GM21390 (cell line): ENCODE measurements at regions not wholly inside any gene's neighbourhood (a gene's known extent, or its start where the extent isn't known, plus 50 kb on each side); places are given as distances from the start of the nearest gene placed in this dataset.

Experiments
- ATAC-seq: cut with Tn5 transposase; IDR thresholded peaks from one replicate; pipeline ENCODE4 v1.9.1; 2021; ENCODE audit not compliant: unreplicated experiment

DNA sequence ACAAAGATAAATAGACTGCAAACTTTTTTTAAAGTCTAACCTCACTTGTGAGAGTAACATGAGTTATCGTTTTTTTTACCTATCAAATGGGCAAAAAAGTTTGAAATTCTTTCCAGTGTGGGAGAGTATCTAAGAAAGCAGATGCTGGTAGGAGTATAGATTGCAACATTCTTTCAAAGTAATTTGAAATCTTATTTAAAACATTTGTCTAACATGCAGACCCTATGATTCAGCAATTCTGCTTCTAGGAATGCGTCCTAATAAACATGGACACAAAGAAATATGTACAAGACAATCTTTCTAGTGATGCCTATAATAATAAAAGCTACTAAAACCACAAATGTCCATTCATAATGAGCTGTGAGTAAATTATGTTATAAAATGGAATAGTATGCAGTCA lies 110.4 kb upstream of the TMCC3 start:
- ATAC-seq: no peak

DNA sequence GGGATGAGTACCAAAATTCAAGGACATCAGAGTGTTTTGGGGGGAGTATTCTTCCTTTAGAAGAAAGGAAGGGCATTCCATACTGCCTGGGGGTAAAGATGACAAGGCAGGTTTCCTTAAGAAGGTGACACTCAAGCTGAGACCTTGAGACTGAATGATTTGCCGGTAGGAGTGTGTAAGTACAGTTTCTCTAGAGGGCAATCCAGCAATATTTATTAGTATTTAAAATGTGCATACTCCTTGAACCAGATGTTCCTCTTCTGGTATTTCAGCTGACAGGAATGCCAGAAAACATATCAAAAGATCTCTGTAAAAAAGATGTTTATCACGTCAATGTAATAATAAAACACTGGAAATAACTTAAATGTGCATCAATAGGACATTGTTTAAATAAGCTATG lies 106.4 kb upstream of the TMCC3 start:
- no peak for ATAC-seq

- no peak for ATAC-seq
These were observed 105.2 kb upstream of the TMCC3 start for GRCh38 chr12:94755598-94755997.

GRCh38 chr12:94754653-94755052 lies 104.3 kb upstream of the TMCC3 start:
- ATAC-seq: no peak

- ATAC-seq: no peak
These were observed 102.8 kb upstream of the TMCC3 start for GRCh38 chr12:94753036-94753679.

DNA sequence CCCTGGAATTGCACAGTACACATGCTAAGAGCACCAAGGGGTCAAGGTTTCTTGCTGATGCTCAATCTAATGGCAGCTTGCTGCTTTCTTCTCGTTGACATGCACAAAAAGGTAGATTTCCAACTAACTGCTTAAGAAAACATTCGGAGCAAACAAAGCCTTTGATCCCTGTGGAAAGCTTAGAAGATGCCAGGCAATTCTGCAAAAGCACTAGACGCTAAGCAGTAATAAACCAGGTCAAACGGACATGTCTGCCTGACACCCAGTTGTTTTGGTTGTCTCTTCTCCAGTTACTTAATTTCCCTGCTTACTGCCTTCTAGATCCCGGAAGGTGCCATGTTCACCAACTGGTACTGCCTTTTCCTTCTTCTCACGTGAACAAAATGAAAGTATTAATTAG lies 100.5 kb upstream of the TMCC3 start:
- ATAC-seq: no peak

- no peak for ATAC-seq
These were observed 99.5 kb upstream of the TMCC3 start for GRCh38 chr12:94749890-94750289.

DNA sequence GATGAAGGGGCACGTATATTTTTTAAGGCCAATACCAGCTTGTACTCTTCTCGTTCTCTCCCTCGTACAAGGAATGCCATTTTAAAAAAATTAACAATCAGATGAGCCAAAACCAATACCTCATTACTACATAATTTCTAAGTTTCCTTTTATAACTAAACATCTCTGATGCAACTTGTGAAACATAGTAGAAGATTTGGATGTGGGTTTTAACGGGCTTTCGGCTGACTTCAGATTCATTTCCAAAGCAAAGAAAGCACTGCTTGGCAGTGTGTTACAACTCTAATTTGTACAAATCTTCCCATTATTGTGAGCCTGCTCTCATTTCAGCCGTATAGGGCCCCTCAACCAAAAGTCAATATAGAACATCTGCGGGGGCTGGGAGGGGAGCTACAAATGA lies 99.1 kb upstream of the TMCC3 start:
- no peak for ATAC-seq

- ATAC-seq: no peak
These were observed 98.5 kb upstream of the TMCC3 start for GRCh38 chr12:94748726-94749421.

GRCh38 chr12:94745562-94745961 lies 95.2 kb upstream of the TMCC3 start:
- no peak for ATAC-seq

GRCh38 chr12:94743174-94743573 lies 92.8 kb upstream of the TMCC3 start:
- no peak for ATAC-seq

DNA sequence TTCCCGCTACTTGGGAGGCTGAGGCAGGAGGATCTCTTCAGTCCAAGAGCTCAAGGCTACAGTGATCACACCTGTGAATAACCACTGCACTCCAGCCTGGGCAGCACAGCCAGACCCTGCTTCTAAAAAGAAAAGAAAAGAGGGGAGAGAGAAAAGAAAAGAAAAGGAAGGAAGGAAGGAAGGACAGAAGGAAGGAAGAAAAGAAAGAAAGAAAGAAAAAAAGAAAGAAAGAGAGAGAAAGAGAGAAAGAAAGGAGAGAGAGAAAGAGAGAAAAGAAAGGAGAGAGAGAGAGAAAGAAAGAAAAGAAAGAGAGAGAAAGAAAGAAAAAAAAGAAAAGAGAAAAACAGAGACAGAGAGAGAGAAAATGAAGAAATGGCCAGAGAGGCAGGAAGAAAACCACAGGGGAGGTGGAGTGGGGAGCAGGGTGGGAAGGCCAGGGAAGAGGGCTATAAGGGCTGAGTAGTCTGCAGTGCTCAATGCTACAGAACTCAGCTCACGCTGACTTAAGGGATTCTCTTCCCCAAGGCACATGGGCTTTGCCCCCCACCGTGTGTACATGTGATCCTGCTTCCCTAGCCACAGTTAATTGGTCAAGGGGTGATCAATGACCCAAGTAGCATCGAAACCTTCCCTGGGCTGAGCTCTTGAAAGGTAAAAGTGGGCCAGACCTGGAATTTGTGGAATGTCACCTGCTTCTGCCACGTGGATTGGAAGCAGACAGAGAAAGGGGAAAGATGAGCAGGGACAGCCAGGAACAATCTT lies 90.4 kb upstream of the TMCC3 start:
- no peak for ATAC-seq

- ATAC-seq: no peak
These were observed 86.5 kb upstream of the TMCC3 start for GRCh38 chr12:94736820-94737219.

GRCh38 chr12:94736004-94736403 lies 85.6 kb upstream of the TMCC3 start:
- ATAC-seq: no peak

GRCh38 chr12:94733727-94734126 lies 83.4 kb upstream of the TMCC3 start:
- ATAC-seq: no peak

DNA sequence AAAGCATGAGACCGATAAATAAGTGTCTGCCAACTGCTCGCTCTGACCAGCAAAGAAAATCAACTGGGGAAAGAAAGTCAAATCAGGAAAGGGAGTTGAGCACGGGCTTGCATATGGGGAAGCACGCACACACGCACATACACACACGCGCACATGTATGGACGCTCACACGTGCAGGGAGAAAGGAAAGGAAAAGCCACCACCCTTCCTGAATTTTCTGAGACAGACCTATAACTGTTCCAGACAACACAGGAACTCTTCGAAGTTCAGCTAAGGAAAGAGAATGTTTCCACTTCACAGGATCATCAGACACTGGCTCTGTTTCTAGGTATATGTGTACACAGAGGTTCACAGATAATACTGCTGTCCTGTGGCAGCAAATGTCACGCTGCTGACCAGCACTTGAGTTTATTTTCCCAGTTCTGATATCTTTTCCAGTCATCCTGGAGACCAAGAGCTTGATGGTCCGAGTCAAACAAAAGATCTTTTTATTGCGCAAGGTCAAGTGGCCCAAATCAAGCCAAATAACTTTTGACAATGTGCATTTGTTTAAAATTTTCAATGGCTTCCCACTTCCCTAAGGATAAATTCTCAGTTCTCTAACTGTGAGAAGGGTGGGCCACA lies 82.1 kb upstream of the TMCC3 start:
- no peak for ATAC-seq

GRCh38 chr12:94731733-94732360 lies 81.5 kb upstream of the TMCC3 start:
- no peak for ATAC-seq

- no peak for ATAC-seq
These were observed 80.5 kb upstream of the TMCC3 start for GRCh38 chr12:94730847-94731246.

DNA sequence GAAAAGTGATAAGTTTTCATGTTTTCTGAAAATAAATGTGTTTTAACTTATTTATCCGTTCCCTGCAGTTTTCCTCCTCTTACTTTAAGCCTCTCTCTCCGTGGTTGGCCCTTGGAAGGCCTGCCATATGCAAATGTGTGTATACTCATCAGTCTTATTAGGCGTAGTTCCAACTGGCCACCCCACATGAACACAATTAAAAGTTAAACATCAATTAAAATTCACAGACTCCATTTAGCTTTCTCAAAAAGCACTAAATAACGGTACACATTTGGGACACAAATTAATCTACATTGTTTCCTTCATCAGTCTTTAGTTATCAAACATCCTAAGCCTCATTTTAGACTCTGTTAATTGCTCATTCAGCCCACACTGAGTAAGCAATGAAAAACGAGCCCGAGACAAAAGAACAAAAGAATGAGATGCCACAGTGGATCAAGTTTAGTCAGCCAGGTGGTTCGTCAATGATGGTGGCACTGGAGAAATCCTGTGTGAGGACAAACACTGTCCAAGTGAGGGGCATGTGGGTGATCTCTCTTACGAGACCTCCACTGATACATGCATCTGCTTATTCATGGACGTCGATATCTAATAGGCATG lies 76.0 kb upstream of the TMCC3 start:
- no peak for ATAC-seq

- no peak for ATAC-seq
These were observed 75.2 kb upstream of the TMCC3 start for GRCh38 chr12:94725375-94726168.
